Activated CD4-positive, alpha-beta T cell treated with anti-CD3 and anti-CD28 coated beads, Interleukin-2, amount 50 U/mL, for 48 hours (primary cell): ENCODE measurements at regions not wholly inside any gene's neighbourhood (a gene's known extent, or its start where the extent isn't known, plus 50 kb on each side); places are given as distances from the start of the nearest gene placed in this dataset.
"Not testable (repeated sequence)": the region's sequence is repeated elsewhere in the genome, so short reads cannot be mapped to it uniquely, and the experiment has no call there.

ENCODE experiments used
- DNase-seq, 2 experiments: peaks; one replicate each; pipeline ENCODE4 v3.0.0-alpha.2; 2020

GRCh38 chr13:103516015-103516795 is 450.0 kb upstream of the SLC10A2 start:
- DNase-seq: no peak

- DNase-seq: no peak
Observed at GRCh38 chr13:103515410-103515809, 449.2 kb upstream of the SLC10A2 start.

- DNase-seq: no peak
Observed at GRCh38 chr13:103514619-103515018, 448.4 kb upstream of the SLC10A2 start.

- DNase-seq: no peak
Observed at GRCh38 chr13:103514188-103514587, 448.0 kb upstream of the SLC10A2 start.

GRCh38 chr13:103510007-103510535 is 443.9 kb upstream of the SLC10A2 start:
- no peak for DNase-seq

- DNase-seq: no peak
Observed at GRCh38 chr13:103497404-103497803, 431.2 kb upstream of the SLC10A2 start.

GRCh38 chr13:103487841-103488240 is 421.6 kb upstream of the SLC10A2 start:
- no peak for DNase-seq

GRCh38 chr13:103473081-103473480 is 406.9 kb upstream of the SLC10A2 start:
- DNase-seq: no peak

- DNase-seq: no peak
Observed at GRCh38 chr13:103471896-103472295, 405.7 kb upstream of the SLC10A2 start.

- DNase-seq: no peak
Observed at GRCh38 chr13:103469771-103470170, 403.6 kb upstream of the SLC10A2 start.

GRCh38 chr13:103466761-103467160 is 400.5 kb upstream of the SLC10A2 start:
- DNase-seq: no peak

- not testable (repeated sequence) for DNase-seq
Observed at GRCh38 chr13:103460246-103460645, 394.0 kb upstream of the SLC10A2 start.

- not testable (repeated sequence) for DNase-seq
Observed at GRCh38 chr13:103457050-103457449, 390.8 kb upstream of the SLC10A2 start.

- no peak for DNase-seq
Observed at GRCh38 chr13:103451656-103452055, 385.4 kb upstream of the SLC10A2 start.

GRCh38 chr13:103443604-103444003 is 377.4 kb upstream of the SLC10A2 start:
- no peak for DNase-seq

- no peak for DNase-seq
Observed at GRCh38 chr13:103437651-103438050, 371.4 kb upstream of the SLC10A2 start.

- DNase-seq: no peak
Observed at GRCh38 chr13:103436057-103436654, 369.9 kb upstream of the SLC10A2 start.

- DNase-seq: no peak
Observed at GRCh38 chr13:103431856-103432255, 365.6 kb upstream of the SLC10A2 start.

- DNase-seq: no peak
Observed at GRCh38 chr13:103430368-103430767, 364.2 kb upstream of the SLC10A2 start.

GRCh38 chr13:103410002-103410401 is 343.8 kb upstream of the SLC10A2 start:
- no peak for DNase-seq

GRCh38 chr13:103406967-103407366 is 340.8 kb upstream of the SLC10A2 start:
- no peak for DNase-seq

- no peak for DNase-seq
Observed at GRCh38 chr13:103405297-103405696, 339.1 kb upstream of the SLC10A2 start.

- no peak for DNase-seq
Observed at GRCh38 chr13:103403814-103404213, 337.6 kb upstream of the SLC10A2 start.

- no peak for DNase-seq
Observed at GRCh38 chr13:103403148-103403740, 337.0 kb upstream of the SLC10A2 start.
